Panc1 (cell line): ENCODE measurements at regions not wholly inside any gene's neighbourhood (a gene's known extent, or its start where the extent isn't known, plus 50 kb on each side); places are given as distances from the start of the nearest gene placed in this dataset.

Experiments
- ATAC-seq: fragments of 200-7000 bp; cut with Tn5 transposase; 2 replicates; pipeline ENCODE4 v1.9.1; 2020; ENCODE audit warnings: mild to moderate bottlenecking, moderate library complexity
- BruUV-seq: library from RNA; stranded (reverse); fragments of 400-500 nt; replicated peaks from 2 replicates; lab custom pipeline; 2021; lab: Mats Ljungman, UMichigan
- CTCF ChIA-PET: fragments of 300-600 bp; sonication (Branson Sonifier 250); formaldehyde crosslinking; loops from one replicate; lab custom pipeline; 2022; ENCODE audit warnings: antibody characterized with exemption; lab: Charles Lee
- POLR2A ChIA-PET: fragments of 300-600 bp; sonication (Branson Sonifier 250); formaldehyde crosslinking; loops from one replicate; lab custom pipeline; 2022; ENCODE audit warnings: antibody characterized with exemption; lab: Charles Lee
- DNase-seq: peaks from one replicate; pipeline ENCODE4 v3.0.0-alpha.2; 2010; ENCODE audit warnings: low read depth, low spot score
- H3K27ac ChIP-seq: 2 replicates; pipeline ENCODE4 v1.5.1; 2011; ENCODE audit warnings: mild to moderate bottlenecking, low read length, inconsistent platforms
- H3K27me3 ChIP-seq: fragments of 200-500 bp; sonication (Bioruptor generic); 2 replicates; pipeline ENCODE4 v1.6.0; 2014; ENCODE audit warnings: low read length, inconsistent platforms; ENCODE audit not compliant: control insufficient read depth, insufficient read depth
- H3K36me3 ChIP-seq: fragments of 200-500 bp; sonication (Bioruptor generic); 2 replicates; pipeline ENCODE4 v1.5.1; 2014; ENCODE audit warnings: inconsistent platforms, mild to moderate bottlenecking, low read length, moderate library complexity; ENCODE audit not compliant: control insufficient read depth, insufficient read depth
- H3K4me1 ChIP-seq: 2 replicates; pipeline ENCODE4 v1.5.1; 2011; ENCODE audit warnings: inconsistent platforms, mild to moderate bottlenecking, low read length, moderate library complexity; ENCODE audit not compliant: control insufficient read depth, insufficient read depth
- H3K4me3 ChIP-seq, 2 experiments: 2 replicates each; pipeline ENCODE4 v1.5.1; 2011 to 2012; ENCODE audit warnings: low read depth in 2 of 2, low read length in 2 of 2, mild to moderate bottlenecking in 2 of 2, inconsistent platforms in 1 of 2, moderate library complexity in 1 of 2
- H3K9me3 ChIP-seq: fragments of 200-500 bp; sonication (Bioruptor generic); 2 replicates; pipeline ENCODE4 v1.5.1; 2014; ENCODE audit warnings: low read depth, mild to moderate bottlenecking, inconsistent platforms, low read length, moderate library complexity; ENCODE audit not compliant: control insufficient read depth, insufficient read depth
- POLR2AphosphoS5 ChIP-seq: IDR thresholded peaks from 2 replicates; pipeline ENCODE4 v1.6.1; 2012; ENCODE audit warnings: mild to moderate bottlenecking, low read depth, low read length, moderate library complexity
- REST ChIP-seq, 2 experiments: IDR thresholded peaks; 2 replicates each; pipeline ENCODE4 v1.6.1; 2011 to 2012; ENCODE audit warnings: low read depth in 2 of 2, control low read depth in 1 of 2, low read length in 1 of 2, mild to moderate bottlenecking in 1 of 2, moderate library complexity in 1 of 2; ENCODE audit not compliant: insufficient read depth in 1 of 2
- SIN3A ChIP-seq: IDR thresholded peaks from 2 replicates; pipeline ENCODE4 v1.6.1; 2012; ENCODE audit warnings: low read depth, mild to moderate bottlenecking, low read length, moderate library complexity, borderline replicate concordance; ENCODE audit not compliant: insufficient read depth
- TCF7L2 ChIP-seq: IDR thresholded peaks from 2 replicates; pipeline ENCODE4 v1.6.1; 2011; ENCODE audit warnings: mild to moderate bottlenecking, low read depth, low read length, inconsistent platforms
- in situ Hi-C: cut with HindIII; loops from 2 replicates; pipeline ENCODE4 v1.10.0; 2016; ENCODE audit warnings: low sequenced_read_pairs, low pct_unique_long_range_greater_than_20kb
- intact Hi-C: fragments of 100-400 bp; cut with micrococcal nuclease; formaldehyde crosslinking; loops from one replicate; pipeline ENCODE4 v1.10.0; 2022; ENCODE audit not compliant: unreplicated experiment
- TF ChIP-seq, protein P1 (sequence below): fragments of 450-650 bp; IDR thresholded peaks from 2 replicates; pipeline ENCODE4 v1.5.1; 2017; ENCODE audit warnings: mild to moderate bottlenecking

- in situ Hi-C loops (no loop called here), intact Hi-C loops (no loop called here)
- POLR2A ChIA-PET = no interaction called here
- no peak overlapping the region for H3K4me3 ChIP-seq
- H3K27me3 ChIP-seq = no peaks in the 10 kb centered on the region
- TF ChIP-seq SIN3A (no peak), POLR2AphosphoS5 (no peak), REST (IDR thresholded peaks at IDR 0.05; ENCODE audit: insufficient read depth in 1 of 2, low read depth in 2 of 2, low read length in 1 of 2) (no peak), TCF7L2 (no peak)
- TF ChIP-seq, protein P1, sequence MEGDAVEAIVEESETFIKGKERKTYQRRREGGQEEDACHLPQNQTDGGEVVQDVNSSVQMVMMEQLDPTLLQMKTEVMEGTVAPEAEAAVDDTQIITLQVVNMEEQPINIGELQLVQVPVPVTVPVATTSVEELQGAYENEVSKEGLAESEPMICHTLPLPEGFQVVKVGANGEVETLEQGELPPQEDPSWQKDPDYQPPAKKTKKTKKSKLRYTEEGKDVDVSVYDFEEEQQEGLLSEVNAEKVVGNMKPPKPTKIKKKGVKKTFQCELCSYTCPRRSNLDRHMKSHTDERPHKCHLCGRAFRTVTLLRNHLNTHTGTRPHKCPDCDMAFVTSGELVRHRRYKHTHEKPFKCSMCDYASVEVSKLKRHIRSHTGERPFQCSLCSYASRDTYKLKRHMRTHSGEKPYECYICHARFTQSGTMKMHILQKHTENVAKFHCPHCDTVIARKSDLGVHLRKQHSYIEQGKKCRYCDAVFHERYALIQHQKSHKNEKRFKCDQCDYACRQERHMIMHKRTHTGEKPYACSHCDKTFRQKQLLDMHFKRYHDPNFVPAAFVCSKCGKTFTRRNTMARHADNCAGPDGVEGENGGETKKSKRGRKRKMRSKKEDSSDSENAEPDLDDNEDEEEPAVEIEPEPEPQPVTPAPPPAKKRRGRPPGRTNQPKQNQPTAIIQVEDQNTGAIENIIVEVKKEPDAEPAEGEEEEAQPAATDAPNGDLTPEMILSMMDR = no peak
- H3K9me3 ChIP-seq = no peaks in the 10 kb centered on the region
- no peaks in the 10 kb centered on the region for H3K4me1 ChIP-seq
- H3K36me3 ChIP-seq = no peaks in the 10 kb centered on the region
- DNase-seq (no peak), ATAC-seq (no peak)
- CTCF ChIA-PET = no interaction called here
- H3K27ac ChIP-seq = no peak overlapping the region
- no TSS peak for BruUV-seq
These were observed 665.7 kb upstream of the ACTRT1 start for GRCh38 chrX:128717635-128718578.

DNA sequence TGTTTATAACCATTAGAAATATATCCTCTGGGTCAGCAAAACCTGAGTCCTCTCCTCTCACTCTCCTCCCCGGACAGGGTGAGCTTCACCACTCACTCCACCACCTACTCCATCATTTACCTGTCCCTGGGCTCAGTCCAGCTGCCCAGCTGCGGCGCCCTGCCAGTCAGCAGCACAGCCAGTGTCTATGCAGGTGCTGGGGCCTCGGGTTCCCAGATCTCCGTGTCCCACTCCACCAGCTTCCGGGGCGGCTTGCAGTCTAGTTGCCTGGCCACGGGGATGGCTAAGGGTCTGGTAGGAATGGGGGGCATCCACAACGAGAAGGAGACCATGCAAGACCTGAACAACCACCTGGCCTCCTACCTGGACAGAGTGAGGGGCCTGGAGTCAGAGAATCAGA, 662.2 kb upstream of the ACTRT1 start:
- CTCF ChIA-PET = no interaction called here
- H3K4me1 ChIP-seq = no peaks in the 10 kb centered on the region
- H3K4me3 ChIP-seq = no peak overlapping the region
- POLR2A ChIA-PET = no interaction called here
- H3K36me3 ChIP-seq = no peaks in the 10 kb centered on the region
- in situ Hi-C loops = no loop called here
- no peaks in the 10 kb centered on the region for H3K9me3 ChIP-seq
- no peak for TF ChIP-seq TCF7L2
- TF ChIP-seq, protein P1 = no peak
- no peak for TF ChIP-seq REST (IDR thresholded peaks at IDR 0.05; ENCODE audit: insufficient read depth in 1 of 2, low read depth in 2 of 2, low read length in 1 of 2)
- TF ChIP-seq SIN3A = no peak
- no peak for TF ChIP-seq POLR2AphosphoS5
- ATAC-seq (no peak), DNase-seq (no peak)
- intact Hi-C loops = no loop called here
- no peaks in the 10 kb centered on the region for H3K27me3 ChIP-seq
- BruUV-seq = no TSS peak
- H3K27ac ChIP-seq = no peak overlapping the region
